Panc1 (cell line): ENCODE measurements at regions not wholly inside any gene's neighbourhood (a gene's known extent, or its start where the extent isn't known, plus 50 kb on each side); places are given as distances from the start of the nearest gene placed in this dataset.

Experiments
- CTCF ChIP-seq: fragments of 450-650 bp; IDR thresholded peaks from 2 replicates; pipeline ENCODE4 v1.5.1; 2017; ENCODE audit warnings: mild to moderate bottlenecking
- POLR2AphosphoS5 ChIP-seq: IDR thresholded peaks from 2 replicates; pipeline ENCODE4 v1.6.1; 2012; ENCODE audit warnings: mild to moderate bottlenecking, low read depth, low read length, moderate library complexity
- REST ChIP-seq, 2 experiments: IDR thresholded peaks; 2 replicates each; pipeline ENCODE4 v1.6.1; 2011 to 2012; ENCODE audit warnings: low read depth in 2 of 2, control low read depth in 1 of 2, low read length in 1 of 2, mild to moderate bottlenecking in 1 of 2, moderate library complexity in 1 of 2; ENCODE audit not compliant: insufficient read depth in 1 of 2
- SIN3A ChIP-seq: IDR thresholded peaks from 2 replicates; pipeline ENCODE4 v1.6.1; 2012; ENCODE audit warnings: low read depth, mild to moderate bottlenecking, low read length, moderate library complexity, borderline replicate concordance; ENCODE audit not compliant: insufficient read depth
- TCF7L2 ChIP-seq: IDR thresholded peaks from 2 replicates; pipeline ENCODE4 v1.6.1; 2011; ENCODE audit warnings: mild to moderate bottlenecking, low read depth, low read length, inconsistent platforms

GRCh38 chr2:38230756-38231155, 146.3 kb downstream of the ATL2 start:
- TF ChIP-seq CTCF (no peak), SIN3A (no peak), POLR2AphosphoS5 (no peak), REST (IDR thresholded peaks at IDR 0.05; ENCODE audit: insufficient read depth in 1 of 2, low read depth in 2 of 2, low read length in 1 of 2) (no peak), TCF7L2 (no peak)
